NCI-H2029 (cell line): ENCODE measurements at regions not wholly inside any gene's neighbourhood (a gene's known extent, or its start where the extent isn't known, plus 50 kb on each side); places are given as distances from the start of the nearest gene placed in this dataset.
"Not testable (repeated sequence)": the region's sequence is repeated elsewhere in the genome, so short reads cannot be mapped to it uniquely, and the experiment has no call there.

Experiments used
- DNase-seq: peaks from one replicate; lab custom pipeline; 2025; lab: John Stamatoyannopoulos, UW

GRCh38 chr4:146124023-146124680 is 51.4 kb upstream of the LSM6 start:
- DNase-seq = no peak

- no peak for DNase-seq
Observed at GRCh38 chr4:146123231-146123630, 52.3 kb upstream of the LSM6 start.

- no peak for DNase-seq
Observed at GRCh38 chr4:146122398-146122797, 53.1 kb upstream of the LSM6 start.

DNA sequence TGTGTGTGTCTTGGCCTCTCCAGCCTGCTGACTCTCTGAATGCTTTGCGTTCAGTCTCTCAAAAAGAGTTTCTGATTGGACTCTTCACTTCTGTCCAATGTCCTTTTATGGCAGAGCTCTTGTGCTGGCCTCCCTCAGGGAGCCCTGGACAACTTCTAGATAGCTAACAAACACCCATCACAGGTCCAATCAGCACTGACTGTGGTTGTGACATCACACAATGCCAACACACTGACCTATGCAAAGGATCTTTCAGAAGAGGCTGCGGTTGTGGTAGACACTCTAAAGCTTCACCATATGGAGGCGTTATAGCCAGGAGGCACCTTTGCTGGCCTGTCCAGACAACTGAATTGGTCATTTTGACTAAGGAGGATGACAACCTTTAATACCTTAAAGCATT is 53.8 kb upstream of the LSM6 start:
- DNase-seq = no peak

- DNase-seq = no peak
Observed at GRCh38 chr4:146119845-146120404, 55.6 kb upstream of the LSM6 start.

DNA sequence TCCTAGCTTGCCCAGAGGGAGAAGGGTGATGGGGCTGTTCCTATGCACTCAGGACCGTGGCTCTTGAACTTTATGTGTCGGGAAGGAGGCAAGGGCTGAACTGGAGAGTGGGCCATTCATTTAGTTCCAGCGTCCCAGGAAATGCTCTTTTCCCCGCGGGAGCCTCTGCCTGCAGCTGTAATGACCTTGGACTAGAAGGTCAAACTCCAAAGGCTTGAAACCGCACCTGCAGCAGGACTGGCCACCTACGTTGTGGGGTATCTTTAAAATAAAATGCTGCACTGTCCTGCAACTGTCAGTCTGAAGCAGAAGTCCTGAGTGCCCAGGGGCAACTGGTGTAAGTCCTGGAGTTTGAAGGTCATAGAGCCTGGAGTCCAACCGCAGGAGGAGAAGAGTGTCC is 61.5 kb upstream of the LSM6 start:
- DNase-seq = no peak

- no peak for DNase-seq
Observed at GRCh38 chr4:146113171-146113570, 62.3 kb upstream of the LSM6 start.

DNA sequence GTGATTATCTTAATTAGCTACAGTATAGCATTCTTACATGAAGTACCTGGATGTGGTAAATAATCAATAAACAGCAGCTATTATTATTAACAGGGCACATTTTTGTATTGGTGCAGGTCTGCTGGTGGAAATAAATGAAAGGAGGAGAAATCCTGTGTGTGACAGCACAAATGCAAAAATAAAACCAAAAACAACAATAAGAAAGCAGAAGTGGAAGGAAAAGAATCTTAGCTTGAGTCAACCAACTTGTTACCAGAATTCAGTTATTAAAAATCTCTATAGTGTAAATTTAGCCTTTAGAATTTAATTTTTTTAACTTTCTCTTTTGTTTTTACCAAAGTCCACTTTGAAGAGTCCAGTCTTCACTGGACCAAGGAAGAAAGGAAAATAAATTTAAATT is 63.1 kb upstream of the LSM6 start:
- DNase-seq = no peak

- no peak for DNase-seq
Observed at GRCh38 chr4:146110871-146111485, 64.5 kb upstream of the LSM6 start.

DNA sequence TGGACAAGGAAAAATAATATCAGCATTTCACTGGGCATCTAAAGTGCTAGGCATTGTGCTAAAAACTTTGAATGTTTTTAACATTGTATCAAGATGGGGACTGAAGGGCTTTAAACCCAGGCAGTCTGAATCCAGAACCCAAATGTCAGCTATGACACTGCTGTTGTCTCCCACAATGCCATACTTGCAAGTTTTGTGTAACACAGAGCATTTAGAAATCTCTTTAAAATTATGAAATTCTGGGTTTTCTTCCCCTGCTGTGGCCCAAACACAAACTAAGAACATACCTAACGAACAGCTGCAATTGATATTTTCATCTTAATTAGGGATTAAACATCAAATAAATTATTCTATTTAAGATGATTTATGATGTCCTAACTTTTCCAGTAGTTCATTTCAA is 66.8 kb upstream of the LSM6 start:
- DNase-seq = no peak

GRCh38 chr4:146107587-146108240 is 67.8 kb upstream of the LSM6 start:
- no peak for DNase-seq

- no peak for DNase-seq
Observed at GRCh38 chr4:146105464-146105863, 70.1 kb upstream of the LSM6 start.

GRCh38 chr4:146104541-146104940 is 71.0 kb upstream of the LSM6 start:
- no peak for DNase-seq

DNA sequence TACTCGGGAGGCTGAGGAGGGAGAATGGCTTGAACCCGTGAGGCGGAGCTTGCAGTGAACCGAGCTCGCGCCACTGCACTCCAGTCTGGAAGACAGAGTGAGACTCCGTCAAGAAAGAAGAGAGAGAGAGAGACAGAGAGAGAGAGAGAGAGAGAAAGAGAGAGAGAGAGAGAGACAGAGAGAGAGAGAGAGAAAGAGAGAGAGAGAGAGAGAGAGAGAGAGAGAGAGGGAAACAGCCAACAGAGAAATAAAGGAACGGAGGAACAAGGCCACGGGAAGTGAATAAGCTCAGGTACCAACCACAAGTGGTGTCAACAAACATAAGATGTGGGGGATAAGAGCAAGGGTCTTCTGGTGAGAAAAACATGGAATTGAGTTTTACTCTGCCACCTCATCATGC is 71.5 kb upstream of the LSM6 start:
- not testable (repeated sequence) for DNase-seq

GRCh38 chr4:146099585-146099984 is 75.9 kb upstream of the LSM6 start:
- DNase-seq = no peak

DNA sequence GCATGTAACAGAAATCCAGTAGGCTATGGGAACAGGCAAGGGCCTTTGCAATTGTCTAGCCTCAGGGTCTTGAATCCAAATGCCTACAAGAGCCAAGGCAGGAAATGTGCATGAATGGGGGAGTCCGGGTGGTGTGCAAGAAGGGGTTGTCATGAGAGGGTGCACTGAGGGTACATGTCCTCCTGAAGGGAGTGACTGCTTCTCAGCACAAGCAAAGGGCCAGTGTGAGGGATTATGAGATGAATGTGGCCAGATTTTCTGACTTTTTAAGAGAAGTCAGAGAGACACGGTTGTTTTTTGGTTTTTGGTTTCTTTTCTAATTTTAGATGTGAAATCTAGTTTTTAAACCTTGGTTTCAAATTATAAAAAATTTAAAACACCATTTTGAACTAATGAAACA is 76.5 kb upstream of the LSM6 start:
- no peak for DNase-seq

- DNase-seq = no peak
Observed at GRCh38 chr4:146098397-146098796, 77.1 kb upstream of the LSM6 start.

GRCh38 chr4:146096371-146096770 is 79.1 kb upstream of the LSM6 start:
- DNase-seq = no peak

DNA sequence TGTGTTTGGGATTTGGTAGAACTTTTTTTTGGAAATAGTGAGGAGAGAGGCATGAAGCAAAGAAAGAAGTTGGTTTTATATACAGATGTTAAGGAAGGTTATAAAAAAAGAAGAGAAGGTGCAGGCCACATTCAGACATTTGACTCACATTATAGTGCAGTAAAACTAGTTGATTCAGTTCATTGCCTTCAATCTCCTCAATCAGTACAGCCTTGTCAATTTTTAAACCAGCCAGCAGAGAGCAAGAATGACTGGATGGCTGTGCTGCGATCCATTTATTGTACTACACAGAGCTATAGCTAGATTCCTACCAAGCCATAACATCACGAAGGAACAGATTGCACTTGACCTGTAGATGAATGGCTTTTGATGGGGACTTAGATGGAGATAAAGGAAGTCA is 79.7 kb upstream of the LSM6 start:
- no peak for DNase-seq

DNA sequence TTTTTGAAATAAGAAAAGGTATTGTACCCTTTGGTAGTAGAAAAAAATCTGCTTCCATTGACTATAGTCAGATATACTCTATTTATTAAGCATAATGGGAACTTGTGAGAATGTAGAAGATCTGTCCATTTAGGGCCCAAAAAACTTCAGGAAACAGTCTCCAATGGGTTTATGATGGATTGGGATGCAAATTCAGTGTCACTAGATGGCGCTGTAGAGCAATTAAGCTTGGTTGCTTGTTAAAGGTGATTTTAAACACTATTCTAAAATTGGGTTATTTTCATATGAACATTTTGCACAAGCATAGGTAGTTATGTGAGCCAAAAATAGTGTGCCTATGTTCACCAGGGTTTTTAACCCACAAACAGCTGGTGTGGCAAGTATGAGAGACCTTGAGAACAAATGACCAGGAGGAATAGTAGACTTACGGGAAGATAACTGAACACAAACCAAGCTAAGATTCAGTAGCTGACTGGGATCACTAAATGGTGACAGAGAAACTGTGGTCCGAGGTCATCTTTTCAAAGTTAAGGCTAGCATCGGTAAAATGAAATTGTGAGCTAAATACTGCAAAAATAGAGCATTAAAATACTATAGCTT is 80.3 kb upstream of the LSM6 start:
- peak; percentile 0 for DNase-seq

DNA sequence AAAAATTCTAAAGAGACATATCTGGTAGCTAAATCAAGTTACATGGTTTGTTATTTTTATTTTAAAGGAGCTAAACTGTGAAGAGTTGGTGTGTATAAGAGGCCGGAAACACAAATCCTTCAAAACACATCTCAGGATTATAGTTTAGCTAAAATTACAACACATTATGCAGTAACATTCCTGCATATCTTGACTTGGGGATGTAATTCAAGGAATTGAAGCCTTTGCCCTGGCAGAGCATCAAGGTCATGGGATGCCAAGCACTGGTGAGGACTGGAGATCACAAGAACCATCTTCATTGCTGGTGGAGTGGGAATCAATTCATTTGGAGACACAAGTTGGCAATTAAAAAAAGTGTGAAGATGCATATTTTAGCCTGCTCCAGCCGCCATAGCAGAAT is 86.8 kb upstream of the LSM6 start:
- no peak for DNase-seq

DNA sequence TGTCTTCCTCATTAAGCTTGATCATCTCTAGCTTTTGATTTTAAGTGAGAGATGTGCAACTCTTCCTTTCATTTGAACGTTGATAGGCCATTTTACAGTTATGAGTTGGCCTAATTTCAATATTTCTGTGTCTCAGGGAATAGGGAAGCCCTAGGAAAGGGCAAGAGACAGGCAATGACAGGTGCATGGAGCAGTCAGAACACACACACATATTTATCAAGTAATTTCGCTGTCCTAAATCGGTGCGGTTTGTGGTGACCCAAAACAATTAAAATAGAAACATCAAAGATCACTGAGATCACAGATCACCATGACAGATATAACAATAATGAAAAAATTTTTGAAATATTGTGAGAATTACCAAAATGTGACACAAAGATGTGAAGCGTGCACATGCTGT is 87.7 kb upstream of the LSM6 start:
- DNase-seq = no peak

DNA sequence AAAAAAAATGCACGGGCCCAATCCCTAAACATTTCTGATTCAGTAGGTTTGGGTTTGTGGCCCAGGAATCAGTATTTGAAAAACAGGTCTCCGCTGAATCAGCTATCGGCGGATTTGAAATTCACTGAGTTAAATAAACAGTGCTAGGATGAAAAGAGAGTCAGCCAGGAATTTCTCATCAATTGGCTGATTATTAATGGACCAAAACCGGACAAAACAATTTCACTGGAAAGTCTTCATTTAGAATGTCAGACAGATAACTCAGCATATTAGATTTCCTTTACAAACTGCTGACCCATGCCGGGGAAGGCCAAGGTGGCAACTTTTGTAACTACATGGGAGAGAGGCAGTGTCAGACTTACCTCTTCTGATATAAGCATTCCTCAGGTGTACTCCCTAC is 99.4 kb upstream of the LSM6 start:
- DNase-seq = no peak
